MM.1S (cell line): ENCODE measurements at regions not wholly inside any gene's neighbourhood (a gene's known extent, or its start where the extent isn't known, plus 50 kb on each side); places are given as distances from the start of the nearest gene placed in this dataset.

Source experiments
- EZH2 ChIP-seq: fragments of 300-600 bp; sonication (generic); optimal IDR thresholded peaks from 2 replicates; pipeline ENCODE3; 2017; ENCODE audit warnings: low read depth, mild to moderate bottlenecking, antibody characterized with exemption, low read length, mixed read lengths
- EZH2phosphoT487 ChIP-seq: fragments of 300-600 bp; sonication (generic); IDR thresholded peaks from 2 replicates; pipeline ENCODE4 v1.6.1; 2018; ENCODE audit warnings: antibody characterized with exemption, low read length
- TF ChIP-seq, protein P1 (sequence below): fragments of 300-600 bp; sonication (generic); IDR thresholded peaks from 2 replicates; pipeline ENCODE4 v1.5.1; 2016; ENCODE audit warnings: antibody characterized with exemption, low read length, mixed read lengths

DNA sequence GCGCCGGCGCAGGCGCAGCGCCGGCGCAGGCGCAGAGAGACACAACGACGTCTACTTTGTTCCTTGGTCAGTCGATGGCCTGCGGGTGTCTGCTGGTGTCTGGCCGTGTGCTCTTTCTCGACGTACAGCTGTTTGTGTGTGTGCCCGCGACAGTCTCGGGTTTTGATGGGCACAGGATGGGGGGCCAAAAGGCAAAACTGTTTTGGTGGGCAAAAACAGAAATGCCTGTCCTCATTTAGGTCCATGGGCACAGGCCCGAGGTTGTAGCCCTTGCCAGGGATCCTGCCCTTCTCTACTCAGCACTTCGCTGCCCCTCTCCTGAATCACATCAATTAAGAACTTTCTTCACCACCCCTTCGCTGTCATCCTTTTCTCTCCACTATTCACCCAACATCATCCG is 184.8 kb upstream of the CHL1 start:
- TF ChIP-seq, protein P1, sequence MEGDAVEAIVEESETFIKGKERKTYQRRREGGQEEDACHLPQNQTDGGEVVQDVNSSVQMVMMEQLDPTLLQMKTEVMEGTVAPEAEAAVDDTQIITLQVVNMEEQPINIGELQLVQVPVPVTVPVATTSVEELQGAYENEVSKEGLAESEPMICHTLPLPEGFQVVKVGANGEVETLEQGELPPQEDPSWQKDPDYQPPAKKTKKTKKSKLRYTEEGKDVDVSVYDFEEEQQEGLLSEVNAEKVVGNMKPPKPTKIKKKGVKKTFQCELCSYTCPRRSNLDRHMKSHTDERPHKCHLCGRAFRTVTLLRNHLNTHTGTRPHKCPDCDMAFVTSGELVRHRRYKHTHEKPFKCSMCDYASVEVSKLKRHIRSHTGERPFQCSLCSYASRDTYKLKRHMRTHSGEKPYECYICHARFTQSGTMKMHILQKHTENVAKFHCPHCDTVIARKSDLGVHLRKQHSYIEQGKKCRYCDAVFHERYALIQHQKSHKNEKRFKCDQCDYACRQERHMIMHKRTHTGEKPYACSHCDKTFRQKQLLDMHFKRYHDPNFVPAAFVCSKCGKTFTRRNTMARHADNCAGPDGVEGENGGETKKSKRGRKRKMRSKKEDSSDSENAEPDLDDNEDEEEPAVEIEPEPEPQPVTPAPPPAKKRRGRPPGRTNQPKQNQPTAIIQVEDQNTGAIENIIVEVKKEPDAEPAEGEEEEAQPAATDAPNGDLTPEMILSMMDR, result no peak
- no peak for TF ChIP-seq EZH2phosphoT487
- no peak for TF ChIP-seq EZH2
